ENCODE measurements at regions not wholly inside any gene's neighbourhood (a gene's known extent, or its start where the extent isn't known, plus 50 kb on each side); places are given as distances from the start of the nearest gene placed in this dataset.

DNA sequence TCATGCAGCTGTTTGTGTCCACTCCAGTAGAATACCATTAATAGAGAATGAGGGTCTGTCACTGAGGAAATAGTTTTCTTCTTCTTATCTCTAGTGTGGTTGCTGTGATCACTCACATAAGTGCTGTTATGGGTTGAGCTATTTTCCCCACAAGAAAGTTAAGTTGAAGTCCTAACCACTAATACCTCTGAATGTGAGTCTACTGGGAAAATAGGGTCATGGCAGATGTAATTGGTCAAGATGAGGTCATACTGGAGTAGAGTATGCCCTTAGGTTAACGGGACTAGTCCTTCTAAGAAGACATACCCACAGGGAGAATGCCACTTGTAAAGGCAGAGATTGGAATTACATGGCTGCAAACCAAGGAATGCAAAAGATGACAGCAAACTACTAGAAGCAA is 70.5 kb upstream of the COL24A1 start:
- H3K27me3 ChIP-seq (ENCODE audit: control insufficient read depth, insufficient read depth, low read length): no peaks in the 10 kb centered on the region
- DNase-seq (no peak), ATAC-seq (ENCODE audit: low read depth in 2 of 2) (no peak)
- H3K36me3 ChIP-seq (ENCODE audit: control insufficient read depth, insufficient read depth, low read length): no peaks in the 10 kb centered on the region
- no peaks in the 10 kb centered on the region for H3K4me1 ChIP-seq (ENCODE audit: control insufficient read depth, insufficient read depth, low read length, poor library complexity, severe bottlenecking)
- H3K4me1 Mint-ChIP-seq: no peaks in the 10 kb centered on the region
- no peaks in the 10 kb centered on the region for H3K9me3 ChIP-seq (ENCODE audit: control insufficient read depth in 2 of 2, low read length in 2 of 2)
- no peak overlapping the region for H3K27ac Mint-ChIP-seq
- no peak overlapping the region for H3K27ac ChIP-seq (ENCODE audit: insufficient read depth, low read length, poor library complexity, severe bottlenecking)
- H3K4me3 Mint-ChIP-seq: no peak overlapping the region
- peaks cover 0 to 2% (median 0%) of the 10 kb centered on the region in 7 donors for H3K9me3 Mint-ChIP-seq
- no peaks in the 10 kb centered on the region for H3K36me3 Mint-ChIP-seq
- H3K4me3 ChIP-seq (ENCODE audit: low read depth, low read length): no peak overlapping the region
- H3K27me3 Mint-ChIP-seq: no peaks in the 10 kb centered on the region

DNA sequence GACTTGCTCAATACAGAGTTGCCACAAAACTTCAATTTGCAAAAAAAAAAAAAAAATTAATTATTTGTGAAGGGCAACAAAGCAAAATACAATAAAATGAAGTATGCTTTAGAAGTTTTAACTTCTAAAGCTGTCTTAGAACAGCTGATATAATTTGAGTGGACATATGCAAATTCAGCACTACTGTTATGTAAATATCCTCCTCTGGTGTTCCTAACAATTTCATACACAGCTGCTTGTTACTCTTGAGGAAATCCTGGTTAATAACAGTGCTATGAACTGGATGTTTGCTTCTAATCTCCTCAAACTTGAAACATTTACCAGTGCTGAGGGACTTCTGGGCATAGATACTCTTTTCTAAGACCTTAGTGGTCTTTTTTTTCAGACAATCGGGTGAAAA is 69.6 kb upstream of the COL24A1 start:
- H3K27ac Mint-ChIP-seq: no peak overlapping the region

DNA sequence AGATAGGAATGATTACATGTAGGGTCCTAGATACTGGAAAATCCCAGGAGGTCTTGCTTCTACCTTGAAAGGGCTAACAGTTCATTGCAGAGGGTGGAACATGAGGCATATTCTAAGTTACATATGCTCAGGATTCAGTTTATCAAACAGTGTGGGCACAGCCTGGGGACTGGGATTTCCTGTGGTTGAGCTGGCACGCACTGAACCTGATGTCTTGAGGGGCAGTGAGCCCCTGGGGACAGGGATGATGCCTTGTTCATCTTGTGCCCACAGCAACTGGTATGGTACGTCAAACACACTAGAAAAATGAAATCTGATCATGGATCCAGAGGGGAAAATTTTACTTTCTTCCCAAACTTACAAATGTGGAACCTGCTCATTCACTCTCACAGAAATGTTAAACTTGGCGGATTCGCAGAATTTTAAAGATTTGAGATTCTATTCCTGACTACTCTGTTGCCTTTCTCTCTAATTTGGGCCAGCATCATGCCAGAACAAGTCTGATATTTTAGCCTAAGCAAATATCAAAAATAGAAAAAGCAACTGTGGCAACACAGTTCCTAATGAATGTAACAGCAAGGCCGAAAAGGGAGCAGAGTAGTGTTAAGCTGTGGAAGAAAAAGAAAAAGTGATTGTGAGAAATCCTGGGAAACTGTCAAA is 68.2 kb upstream of the COL24A1 start:
- Mint-ChIP-seq H3K9me3 (peaks cover 0 to 2% (median 0%) of the 10 kb centered on the region in 7 donors), H3K4me1 (no peaks in the 10 kb centered on the region), H3K36me3 (no peaks in the 10 kb centered on the region), H3K27ac (no peak overlapping the region), H3K4me3 (no peak overlapping the region), H3K27me3 (no peaks in the 10 kb centered on the region)
- Histone ChIP-seq H3K4me1 (ENCODE audit: control insufficient read depth, insufficient read depth, low read length, poor library complexity, severe bottlenecking) (no peaks in the 10 kb centered on the region), H3K27ac (ENCODE audit: insufficient read depth, low read length, poor library complexity, severe bottlenecking) (no peak overlapping the region), H3K9me3 (ENCODE audit: control insufficient read depth in 2 of 2, low read length in 2 of 2) (no peaks in the 10 kb centered on the region), H3K27me3 (ENCODE audit: control insufficient read depth, insufficient read depth, low read length) (no peaks in the 10 kb centered on the region), H3K36me3 (ENCODE audit: control insufficient read depth, insufficient read depth, low read length) (no peaks in the 10 kb centered on the region), H3K4me3 (ENCODE audit: low read depth, low read length) (no peak overlapping the region)
- ATAC-seq (ENCODE audit: low read depth in 2 of 2): no peak
- DNase-seq: no peak

More for the DNA sequence above, 69.6 kb upstream of the COL24A1 start:
- Mint-ChIP-seq H3K4me1 (no peaks in the 10 kb centered on the region), H3K27me3 (no peaks in the 10 kb centered on the region), H3K9me3 (peaks cover 0 to 2% (median 0%) of the 10 kb centered on the region in 7 donors), H3K4me3 (no peak overlapping the region), H3K36me3 (no peaks in the 10 kb centered on the region)
- Histone ChIP-seq H3K9me3 (ENCODE audit: control insufficient read depth in 2 of 2, low read length in 2 of 2) (no peaks in the 10 kb centered on the region), H3K27ac (ENCODE audit: insufficient read depth, low read length, poor library complexity, severe bottlenecking) (no peak overlapping the region), H3K4me1 (ENCODE audit: control insufficient read depth, insufficient read depth, low read length, poor library complexity, severe bottlenecking) (no peaks in the 10 kb centered on the region), H3K27me3 (ENCODE audit: control insufficient read depth, insufficient read depth, low read length) (no peaks in the 10 kb centered on the region), H3K4me3 (ENCODE audit: low read depth, low read length) (no peak overlapping the region), H3K36me3 (ENCODE audit: control insufficient read depth, insufficient read depth, low read length) (no peaks in the 10 kb centered on the region)
- ATAC-seq (ENCODE audit: low read depth in 2 of 2) (no peak), DNase-seq (no peak)

DNA sequence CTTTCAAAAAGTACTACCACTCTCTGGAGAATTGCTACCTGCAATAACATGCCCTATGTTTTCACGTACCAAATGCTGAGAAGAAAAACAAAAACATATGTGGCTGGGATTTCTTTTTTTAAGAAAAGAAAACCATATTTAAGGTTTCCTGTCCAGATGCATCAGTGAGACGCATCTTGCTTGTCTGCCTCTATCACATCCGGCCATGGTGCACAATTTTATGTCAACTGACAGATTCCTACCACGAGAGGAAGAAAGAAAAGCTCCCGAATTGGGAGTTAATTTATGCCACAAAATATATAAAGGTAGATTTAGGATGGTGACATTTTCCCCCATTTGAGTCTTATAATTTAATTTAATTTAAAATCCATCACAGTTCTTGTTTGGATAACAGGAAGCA is 62.3 kb upstream of the COL24A1 start:
- H3K27ac ChIP-seq (ENCODE audit: insufficient read depth, low read length, poor library complexity, severe bottlenecking): no peak overlapping the region
- Mint-ChIP-seq H3K4me3 (no peak overlapping the region), H3K9me3 (no peaks in the 10 kb centered on the region), H3K27me3 (no peaks in the 10 kb centered on the region), H3K4me1 (no peaks in the 10 kb centered on the region), H3K36me3 (no peaks in the 10 kb centered on the region), H3K27ac (no peak overlapping the region)
- H3K4me3 ChIP-seq (ENCODE audit: low read depth, low read length): no peak overlapping the region
- H3K36me3 ChIP-seq (ENCODE audit: control insufficient read depth, insufficient read depth, low read length): no peaks in the 10 kb centered on the region
- no peak for DNase-seq
- H3K4me1 ChIP-seq (ENCODE audit: control insufficient read depth, insufficient read depth, low read length, poor library complexity, severe bottlenecking): no peaks in the 10 kb centered on the region
- H3K9me3 ChIP-seq (ENCODE audit: control insufficient read depth in 2 of 2, low read length in 2 of 2): no peaks in the 10 kb centered on the region
- no peak for ATAC-seq (ENCODE audit: low read depth in 2 of 2)
- H3K27me3 ChIP-seq (ENCODE audit: control insufficient read depth, insufficient read depth, low read length): no peaks in the 10 kb centered on the region

DNA sequence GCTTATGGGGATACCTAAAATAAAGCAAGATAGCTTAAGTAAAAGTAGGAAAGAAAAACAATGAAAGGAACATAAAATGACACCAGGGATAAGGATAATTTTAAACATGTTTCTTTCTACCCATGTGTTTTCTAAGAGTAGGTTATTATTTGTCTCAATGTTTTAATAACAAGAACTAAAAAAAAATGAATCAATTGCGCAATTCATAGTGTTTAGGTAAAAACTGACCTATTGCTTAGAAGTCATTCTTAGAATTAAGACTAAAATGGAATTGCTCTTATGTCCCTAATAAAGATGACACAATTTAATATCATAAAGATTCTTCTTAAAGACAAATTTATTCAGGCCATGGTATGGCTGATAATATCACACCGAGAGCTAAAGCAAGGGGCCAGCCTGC is 58.0 kb upstream of the COL24A1 start:
- no peaks in the 10 kb centered on the region for H3K36me3 Mint-ChIP-seq
- H3K4me3 Mint-ChIP-seq: no peak overlapping the region
- no peaks in the 10 kb centered on the region for H3K27me3 Mint-ChIP-seq
- no peak overlapping the region for H3K27ac Mint-ChIP-seq
- H3K9me3 ChIP-seq (ENCODE audit: control insufficient read depth in 2 of 2, low read length in 2 of 2): no peaks in the 10 kb centered on the region
- H3K4me3 ChIP-seq (ENCODE audit: low read depth, low read length): no peak overlapping the region
- DNase-seq: no peak
- H3K27ac ChIP-seq (ENCODE audit: insufficient read depth, low read length, poor library complexity, severe bottlenecking): no peak overlapping the region
- peaks cover 0 to 1% (median 0%) of the 10 kb centered on the region in 7 donors for H3K9me3 Mint-ChIP-seq
- no peaks in the 10 kb centered on the region for H3K36me3 ChIP-seq (ENCODE audit: control insufficient read depth, insufficient read depth, low read length)
- no peak for ATAC-seq (ENCODE audit: low read depth in 2 of 2)
- no peaks in the 10 kb centered on the region for H3K27me3 ChIP-seq (ENCODE audit: control insufficient read depth, insufficient read depth, low read length)
- H3K4me1 Mint-ChIP-seq: no peaks in the 10 kb centered on the region
- no peaks in the 10 kb centered on the region for H3K4me1 ChIP-seq (ENCODE audit: control insufficient read depth, insufficient read depth, low read length, poor library complexity, severe bottlenecking)

DNA sequence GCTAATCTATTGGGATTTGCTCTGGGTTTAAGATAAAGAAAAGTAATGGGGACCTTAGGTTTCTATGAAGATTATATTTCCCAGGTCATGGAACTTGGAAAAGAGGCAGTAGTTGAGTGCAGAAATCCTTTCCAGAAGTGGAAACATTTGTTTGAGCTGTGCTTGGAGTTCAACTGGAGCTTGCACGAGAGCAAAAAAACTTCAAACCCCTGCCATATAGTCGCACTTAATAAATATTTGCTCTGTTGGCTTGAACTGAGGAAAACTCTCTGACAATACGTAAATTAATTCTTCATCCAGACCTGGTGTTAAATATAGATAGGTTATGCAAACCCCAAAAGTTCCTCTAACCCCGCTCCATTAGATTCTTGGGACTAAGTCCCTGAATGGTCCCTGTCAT is 52.8 kb upstream of the COL24A1 start:
- ATAC-seq (ENCODE audit: low read depth in 2 of 2): no peak
- H3K36me3 ChIP-seq (ENCODE audit: control insufficient read depth, insufficient read depth, low read length): no peaks in the 10 kb centered on the region
- H3K36me3 Mint-ChIP-seq: no peaks in the 10 kb centered on the region

DNA sequence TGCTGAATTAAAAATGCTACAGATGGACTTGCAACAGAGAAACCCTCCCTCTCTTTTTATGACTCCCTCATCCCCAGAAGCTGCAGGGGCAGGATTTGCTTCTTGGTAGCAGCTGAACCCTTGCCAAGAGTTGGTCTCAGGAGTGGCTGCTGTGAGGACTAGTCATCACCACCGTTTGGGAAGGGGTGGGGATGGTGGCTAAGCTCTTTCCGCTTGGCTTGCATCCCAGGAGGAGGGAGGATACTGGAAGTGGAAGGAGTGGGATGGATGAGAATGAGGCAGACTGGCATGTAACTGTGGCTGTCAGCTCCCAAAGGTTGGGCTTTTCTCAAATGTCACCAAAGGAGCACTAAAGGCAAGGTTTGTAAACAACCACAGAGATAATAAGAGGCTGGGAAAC is 50.8 kb upstream of the COL24A1 start:
- Histone ChIP-seq H3K9me3 (ENCODE audit: control insufficient read depth in 2 of 2, low read length in 2 of 2) (no peaks in the 10 kb centered on the region), H3K4me1 (ENCODE audit: control insufficient read depth, insufficient read depth, low read length, poor library complexity, severe bottlenecking) (no peaks in the 10 kb centered on the region), H3K27me3 (ENCODE audit: control insufficient read depth, insufficient read depth, low read length) (no peaks in the 10 kb centered on the region), H3K36me3 (ENCODE audit: control insufficient read depth, insufficient read depth, low read length) (no peaks in the 10 kb centered on the region), H3K27ac (ENCODE audit: insufficient read depth, low read length, poor library complexity, severe bottlenecking) (no peak overlapping the region), H3K4me3 (ENCODE audit: low read depth, low read length) (no peak overlapping the region)
- Mint-ChIP-seq H3K27ac (no peak overlapping the region), H3K4me3 (no peak overlapping the region), H3K4me1 (no peaks in the 10 kb centered on the region), H3K9me3 (no peaks in the 10 kb centered on the region), H3K27me3 (no peaks in the 10 kb centered on the region), H3K36me3 (no peaks in the 10 kb centered on the region)
- ATAC-seq (ENCODE audit: low read depth in 2 of 2) (no peak), DNase-seq (no peak)

More for the DNA sequence above, 52.8 kb upstream of the COL24A1 start:
- Histone ChIP-seq H3K9me3 (ENCODE audit: control insufficient read depth in 2 of 2, low read length in 2 of 2) (no peaks in the 10 kb centered on the region), H3K27ac (ENCODE audit: insufficient read depth, low read length, poor library complexity, severe bottlenecking) (no peak overlapping the region), H3K4me3 (ENCODE audit: low read depth, low read length) (no peak overlapping the region), H3K4me1 (ENCODE audit: control insufficient read depth, insufficient read depth, low read length, poor library complexity, severe bottlenecking) (no peaks in the 10 kb centered on the region), H3K27me3 (ENCODE audit: control insufficient read depth, insufficient read depth, low read length) (no peaks in the 10 kb centered on the region)
- Mint-ChIP-seq H3K27me3 (no peaks in the 10 kb centered on the region), H3K27ac (no peak overlapping the region), H3K4me1 (no peaks in the 10 kb centered on the region), H3K9me3 (peaks cover 0 to 1% (median 0%) of the 10 kb centered on the region in 7 donors), H3K4me3 (no peak overlapping the region)
- no peak for DNase-seq

All from CD4-positive, CD25-positive, alpha-beta regulatory T cell (primary cell).